SK-N-SH treated with all-trans-retinoic acid at 6 μM for 48 hours (cell line): ENCODE measurements at regions not wholly inside any gene's neighbourhood (a gene's known extent, or its start where the extent isn't known, plus 50 kb on each side); places are given as distances from the start of the nearest gene placed in this dataset.

Source experiments
- ATAC-seq: fragments of 200-7000 bp; cut with Tn5 transposase; 3 replicates; pipeline ENCODE4 v1.9.1; 2020; ENCODE audit warnings: mild to moderate bottlenecking, moderate library complexity
- ARNTL ChIP-seq: fragments of 450-650 bp; formaldehyde crosslinking; IDR thresholded peaks from 2 replicates; pipeline ENCODE4 v1.5.0; 2020; ENCODE audit warnings: low read depth, mild to moderate bottlenecking, moderate library complexity, borderline replicate concordance
- BACH2 ChIP-seq: fragments of 250-450 bp; sonication (Bioruptor Pico); IDR thresholded peaks from 2 replicates; pipeline ENCODE4 v1.9.0; 2021; ENCODE audit warnings: mild to moderate bottlenecking, borderline replicate concordance
- CSDC2 ChIP-seq: fragments of 250-450 bp; sonication (Bioruptor Pico); IDR thresholded peaks from 2 replicates; pipeline ENCODE4 v1.5.0; 2020; ENCODE audit warnings: mild to moderate bottlenecking, moderate library complexity
- ESRRG ChIP-seq: fragments of 250-450 bp; sonication (Bioruptor Pico); IDR thresholded peaks from 2 replicates; pipeline ENCODE4 v1.6.1; 2021; ENCODE audit warnings: mild to moderate bottlenecking
- GLIS3 ChIP-seq: fragments of 250-450 bp; sonication (Bioruptor Pico); IDR thresholded peaks from 2 replicates; pipeline ENCODE4 v1.5.0; 2020; ENCODE audit warnings: mild to moderate bottlenecking, moderate library complexity
- ISL1 ChIP-seq: fragments of 250-450 bp; sonication (Bioruptor Pico); IDR thresholded peaks from 2 replicates; pipeline ENCODE4 v2.1.2; 2022; ENCODE audit warnings: mild to moderate bottlenecking, moderate library complexity
- OSR1 ChIP-seq: fragments of 250-450 bp; sonication (Bioruptor Pico); IDR thresholded peaks from 2 replicates; pipeline ENCODE4 v1.8.0; 2022; ENCODE audit warnings: moderate library complexity, mild to moderate bottlenecking, inconsistent platforms
- PPARA ChIP-seq: fragments of 250-450 bp; sonication (Bioruptor Pico); IDR thresholded peaks from 2 replicates; pipeline ENCODE4 v1.5.0; 2020; ENCODE audit warnings: mild to moderate bottlenecking, borderline replicate concordance
- RARB ChIP-seq: fragments of 250-450 bp; sonication (Bioruptor Pico); IDR thresholded peaks from 2 replicates; pipeline ENCODE4 v1.8.0; 2021; ENCODE audit warnings: mild to moderate bottlenecking, moderate library complexity
- SNAI2 ChIP-seq: fragments of 250-450 bp; sonication (Bioruptor Pico); IDR thresholded peaks from 2 replicates; pipeline ENCODE4 v1.5.0; 2020; ENCODE audit warnings: mild to moderate bottlenecking, moderate library complexity
- TCF4 ChIP-seq: fragments of 250-450 bp; sonication (Bioruptor Pico); IDR thresholded peaks from 2 replicates; pipeline ENCODE4 v1.8.0; 2021; ENCODE audit warnings: mild to moderate bottlenecking, moderate library complexity, borderline replicate concordance
- ZC3H10 ChIP-seq: fragments of 250-450 bp; sonication (Bioruptor Pico); IDR thresholded peaks from 2 replicates; pipeline ENCODE4 v1.5.1; 2021; ENCODE audit warnings: mild to moderate bottlenecking, moderate library complexity
- ZFP3 ChIP-seq: fragments of 250-450 bp; sonication (Bioruptor Pico); IDR thresholded peaks from 2 replicates; pipeline ENCODE4 v1.5.0; 2020; ENCODE audit warnings: mild to moderate bottlenecking, moderate library complexity
- ZFP30 ChIP-seq: fragments of 450-650 bp; formaldehyde crosslinking; IDR thresholded peaks from 2 replicates; pipeline ENCODE4 v1.5.0; 2022; ENCODE audit warnings: mild to moderate bottlenecking, moderate library complexity
- ZNF565 ChIP-seq: fragments of 450-650 bp; formaldehyde crosslinking; conservative IDR thresholded peaks from 2 replicates; pipeline ENCODE4 v1.5.0; 2020; ENCODE audit warnings: low read depth, mild to moderate bottlenecking, moderate library complexity
- ZNF70 ChIP-seq: fragments of 450-650 bp; formaldehyde crosslinking; IDR thresholded peaks from 2 replicates; pipeline ENCODE4 v1.5.0; 2020; ENCODE audit warnings: mild to moderate bottlenecking, moderate library complexity
- ZNF8 ChIP-seq: fragments of 450-650 bp; formaldehyde crosslinking; IDR thresholded peaks from 2 replicates; pipeline ENCODE4 v1.5.0; 2020; ENCODE audit warnings: mild to moderate bottlenecking, moderate library complexity
- TF ChIP-seq, protein P1 (sequence below): fragments of 250-450 bp; sonication (Bioruptor Pico); IDR thresholded peaks from 2 replicates; pipeline ENCODE4 v1.5.1; 2020; ENCODE audit warnings: low read depth, mild to moderate bottlenecking, moderate library complexity
- TF ChIP-seq, protein P2 (sequence below): fragments of 250-450 bp; sonication (Bioruptor Pico); IDR thresholded peaks from 2 replicates; pipeline ENCODE4 v1.5.0; 2020; ENCODE audit warnings: mild to moderate bottlenecking, moderate library complexity
- TF ChIP-seq, protein P3 (sequence below): fragments of 250-450 bp; sonication (Bioruptor Pico); IDR thresholded peaks from 2 replicates; pipeline ENCODE4 v1.8.0; 2021; ENCODE audit warnings: low read depth, mild to moderate bottlenecking, moderate library complexity, borderline replicate concordance
- TF ChIP-seq, protein P4 (sequence below): fragments of 250-450 bp; sonication (Bioruptor Pico); IDR thresholded peaks from 2 replicates; pipeline ENCODE4 v1.5.1; 2021; ENCODE audit warnings: mild to moderate bottlenecking, moderate library complexity
- TF ChIP-seq, protein P5 (sequence below): fragments of 250-450 bp; sonication (Bioruptor Pico); IDR thresholded peaks from 2 replicates; pipeline ENCODE4 v1.8.0; 2020; ENCODE audit warnings: mild to moderate bottlenecking, moderate library complexity, borderline replicate concordance

DNA sequence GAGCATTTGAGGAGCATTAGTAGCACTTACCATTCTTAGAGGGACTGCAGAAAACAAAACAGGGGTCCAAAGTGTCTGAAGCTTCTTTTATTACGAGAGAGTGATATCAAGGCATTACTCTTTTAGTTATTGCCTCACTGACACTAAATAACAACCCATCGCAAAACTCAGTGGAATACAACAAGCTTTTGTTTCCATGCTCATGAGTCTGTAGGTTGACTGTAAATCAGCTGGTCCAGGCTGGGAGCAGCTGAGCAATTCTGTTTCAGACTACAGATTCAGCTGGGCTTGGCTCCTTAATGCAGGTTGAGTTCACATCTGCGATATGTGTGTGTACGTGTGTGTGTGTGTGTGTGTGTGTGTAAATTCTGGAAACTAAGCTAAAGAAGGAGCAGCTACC lies 501.8 kb upstream of the PKDCC start:
- TF ChIP-seq OSR1: no peak
- no peak for TF ChIP-seq GLIS3 (CRISPR knock-in tag)
- no peak for TF ChIP-seq ZNF70 (CRISPR knock-in tag)
- TF ChIP-seq BACH2 (CRISPR knock-in tag): no peak
- TF ChIP-seq, all 23 proteins: peak for 0
- no peak for ATAC-seq

DNA sequence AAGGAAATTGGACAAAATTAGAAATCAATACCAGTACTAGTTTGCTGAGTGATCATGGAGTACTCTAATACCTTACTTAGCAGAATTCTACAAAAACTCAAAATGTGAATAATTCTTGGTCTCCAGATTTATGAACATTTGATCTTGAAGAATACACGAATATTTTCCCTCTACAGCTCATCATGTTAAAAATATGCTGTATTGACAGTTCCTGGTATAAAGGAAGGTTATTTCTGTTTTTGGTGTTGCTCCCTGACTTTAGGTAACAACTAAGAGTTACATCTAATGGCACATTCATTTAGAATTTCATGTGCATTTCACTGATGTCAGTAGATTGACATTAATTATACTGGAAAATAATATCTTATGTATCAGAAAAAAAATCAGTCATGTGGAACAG lies 479.2 kb upstream of the PKDCC start:
- ATAC-seq: no peak
- TF ChIP-seq ZFP30 (CRISPR knock-in tag): no peak
- TF ChIP-seq, protein P1, sequence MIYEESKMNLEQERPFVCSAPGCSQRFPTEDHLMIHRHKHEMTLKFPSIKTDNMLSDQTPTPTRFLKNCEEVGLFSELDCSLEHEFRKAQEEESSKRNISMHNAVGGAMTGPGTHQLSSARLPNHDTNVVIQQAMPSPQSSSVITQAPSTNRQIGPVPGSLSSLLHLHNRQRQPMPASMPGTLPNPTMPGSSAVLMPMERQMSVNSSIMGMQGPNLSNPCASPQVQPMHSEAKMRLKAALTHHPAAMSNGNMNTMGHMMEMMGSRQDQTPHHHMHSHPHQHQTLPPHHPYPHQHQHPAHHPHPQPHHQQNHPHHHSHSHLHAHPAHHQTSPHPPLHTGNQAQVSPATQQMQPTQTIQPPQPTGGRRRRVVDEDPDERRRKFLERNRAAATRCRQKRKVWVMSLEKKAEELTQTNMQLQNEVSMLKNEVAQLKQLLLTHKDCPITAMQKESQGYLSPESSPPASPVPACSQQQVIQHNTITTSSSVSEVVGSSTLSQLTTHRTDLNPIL (CRISPR knock-in tag): no peak

DNA sequence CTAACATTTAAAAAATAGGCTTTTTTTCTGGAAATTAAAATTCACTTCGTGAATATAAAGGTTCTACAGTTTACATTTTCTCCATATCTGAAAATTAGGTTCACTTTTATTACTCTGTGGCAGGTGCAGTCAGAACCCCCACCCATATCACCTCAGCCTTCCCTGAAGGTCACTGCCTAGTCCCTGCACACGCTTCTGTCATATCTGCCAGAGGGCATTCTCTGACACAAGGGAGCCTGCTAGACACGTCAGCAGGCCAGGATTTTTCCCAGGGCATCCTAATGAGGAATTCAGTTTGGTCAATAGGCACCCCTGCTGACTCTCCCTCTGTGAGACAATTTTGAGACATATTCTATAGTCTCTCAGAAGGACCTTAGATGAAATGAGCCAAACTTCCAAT lies 475.7 kb upstream of the PKDCC start:
- ATAC-seq: no peak
- TF ChIP-seq RARB (CRISPR knock-in tag) (no peak), SNAI2 (no peak), ZNF70 (CRISPR knock-in tag) (no peak), ISL1 (CRISPR knock-in tag) (no peak), ZNF8 (CRISPR knock-in tag) (no peak), ESRRG (CRISPR knock-in tag) (no peak), ARNTL (CRISPR knock-in tag) (no peak), ZNF565 (CRISPR knock-in tag) (no peak), ZC3H10 (CRISPR knock-in tag) (no peak), GLIS3 (CRISPR knock-in tag) (no peak), ZFP3 (no peak), BACH2 (CRISPR knock-in tag) (no peak), OSR1 (no peak), CSDC2 (no peak)
- TF ChIP-seq, protein P2, sequence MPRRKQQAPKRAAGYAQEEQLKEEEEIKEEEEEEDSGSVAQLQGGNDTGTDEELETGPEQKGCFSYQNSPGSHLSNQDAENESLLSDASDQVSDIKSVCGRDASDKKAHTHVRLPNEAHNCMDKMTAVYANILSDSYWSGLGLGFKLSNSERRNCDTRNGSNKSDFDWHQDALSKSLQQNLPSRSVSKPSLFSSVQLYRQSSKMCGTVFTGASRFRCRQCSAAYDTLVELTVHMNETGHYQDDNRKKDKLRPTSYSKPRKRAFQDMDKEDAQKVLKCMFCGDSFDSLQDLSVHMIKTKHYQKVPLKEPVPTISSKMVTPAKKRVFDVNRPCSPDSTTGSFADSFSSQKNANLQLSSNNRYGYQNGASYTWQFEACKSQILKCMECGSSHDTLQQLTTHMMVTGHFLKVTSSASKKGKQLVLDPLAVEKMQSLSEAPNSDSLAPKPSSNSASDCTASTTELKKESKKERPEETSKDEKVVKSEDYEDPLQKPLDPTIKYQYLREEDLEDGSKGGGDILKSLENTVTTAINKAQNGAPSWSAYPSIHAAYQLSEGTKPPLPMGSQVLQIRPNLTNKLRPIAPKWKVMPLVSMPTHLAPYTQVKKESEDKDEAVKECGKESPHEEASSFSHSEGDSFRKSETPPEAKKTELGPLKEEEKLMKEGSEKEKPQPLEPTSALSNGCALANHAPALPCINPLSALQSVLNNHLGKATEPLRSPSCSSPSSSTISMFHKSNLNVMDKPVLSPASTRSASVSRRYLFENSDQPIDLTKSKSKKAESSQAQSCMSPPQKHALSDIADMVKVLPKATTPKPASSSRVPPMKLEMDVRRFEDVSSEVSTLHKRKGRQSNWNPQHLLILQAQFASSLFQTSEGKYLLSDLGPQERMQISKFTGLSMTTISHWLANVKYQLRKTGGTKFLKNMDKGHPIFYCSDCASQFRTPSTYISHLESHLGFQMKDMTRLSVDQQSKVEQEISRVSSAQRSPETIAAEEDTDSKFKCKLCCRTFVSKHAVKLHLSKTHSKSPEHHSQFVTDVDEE (CRISPR knock-in tag): no peak
- TF ChIP-seq, protein P1 (CRISPR knock-in tag): no peak
- TF ChIP-seq, protein P3, sequence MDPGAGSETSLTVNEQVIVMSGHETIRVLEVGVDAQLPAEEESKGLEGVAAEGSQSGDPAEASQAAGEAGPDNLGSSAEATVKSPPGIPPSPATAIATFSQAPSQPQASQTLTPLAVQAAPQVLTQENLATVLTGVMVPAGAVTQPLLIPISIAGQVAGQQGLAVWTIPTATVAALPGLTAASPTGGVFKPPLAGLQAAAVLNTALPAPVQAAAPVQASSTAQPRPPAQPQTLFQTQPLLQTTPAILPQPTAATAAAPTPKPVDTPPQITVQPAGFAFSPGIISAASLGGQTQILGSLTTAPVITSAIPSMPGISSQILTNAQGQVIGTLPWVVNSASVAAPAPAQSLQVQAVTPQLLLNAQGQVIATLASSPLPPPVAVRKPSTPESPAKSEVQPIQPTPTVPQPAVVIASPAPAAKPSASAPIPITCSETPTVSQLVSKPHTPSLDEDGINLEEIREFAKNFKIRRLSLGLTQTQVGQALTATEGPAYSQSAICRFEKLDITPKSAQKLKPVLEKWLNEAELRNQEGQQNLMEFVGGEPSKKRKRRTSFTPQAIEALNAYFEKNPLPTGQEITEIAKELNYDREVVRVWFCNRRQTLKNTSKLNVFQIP (CRISPR knock-in tag): no peak
- TF ChIP-seq, protein P4, sequence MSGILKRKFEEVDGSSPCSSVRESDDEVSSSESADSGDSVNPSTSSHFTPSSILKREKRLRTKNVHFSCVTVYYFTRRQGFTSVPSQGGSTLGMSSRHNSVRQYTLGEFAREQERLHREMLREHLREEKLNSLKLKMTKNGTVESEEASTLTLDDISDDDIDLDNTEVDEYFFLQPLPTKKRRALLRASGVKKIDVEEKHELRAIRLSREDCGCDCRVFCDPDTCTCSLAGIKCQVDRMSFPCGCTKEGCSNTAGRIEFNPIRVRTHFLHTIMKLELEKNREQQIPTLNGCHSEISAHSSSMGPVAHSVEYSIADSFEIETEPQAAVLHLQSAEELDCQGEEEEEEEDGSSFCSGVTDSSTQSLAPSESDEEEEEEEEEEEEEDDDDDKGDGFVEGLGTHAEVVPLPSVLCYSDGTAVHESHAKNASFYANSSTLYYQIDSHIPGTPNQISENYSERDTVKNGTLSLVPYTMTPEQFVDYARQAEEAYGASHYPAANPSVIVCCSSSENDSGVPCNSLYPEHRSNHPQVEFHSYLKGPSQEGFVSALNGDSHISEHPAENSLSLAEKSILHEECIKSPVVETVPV: no peak

DNA sequence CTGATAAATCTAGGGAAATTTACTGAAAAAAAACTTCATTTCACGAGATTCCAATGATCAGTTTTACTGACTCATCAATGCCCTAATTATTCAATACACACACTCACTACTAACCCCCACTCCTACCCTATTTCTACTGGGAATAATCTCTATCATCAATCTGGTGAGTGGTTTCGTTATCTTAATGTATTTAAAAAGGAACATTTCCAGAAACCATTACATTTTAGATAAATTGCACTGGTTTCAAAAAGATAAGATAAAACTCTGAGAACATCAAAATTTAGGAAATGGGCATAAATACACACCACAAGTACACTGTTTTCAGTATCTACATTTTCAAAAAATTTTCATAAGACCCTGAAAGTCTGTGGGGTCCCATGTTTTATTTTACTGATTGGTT lies 471.4 kb upstream of the PKDCC start:
- no peak for ATAC-seq
- TF ChIP-seq ISL1 (CRISPR knock-in tag) (peak; percentile 66), ZNF565 (CRISPR knock-in tag) (no peak), ESRRG (CRISPR knock-in tag) (no peak), ZNF70 (CRISPR knock-in tag) (no peak), TCF4 (CRISPR knock-in tag) (peak; percentile 64; the same call in 1 of the 2 replicates), ZC3H10 (CRISPR knock-in tag) (no peak), OSR1 (no peak), PPARA (CRISPR knock-in tag) (no peak)
- TF ChIP-seq, protein P1 (CRISPR knock-in tag): no peak
- TF ChIP-seq, protein P2 (CRISPR knock-in tag): peak; percentile 78
- TF ChIP-seq, protein P5, sequence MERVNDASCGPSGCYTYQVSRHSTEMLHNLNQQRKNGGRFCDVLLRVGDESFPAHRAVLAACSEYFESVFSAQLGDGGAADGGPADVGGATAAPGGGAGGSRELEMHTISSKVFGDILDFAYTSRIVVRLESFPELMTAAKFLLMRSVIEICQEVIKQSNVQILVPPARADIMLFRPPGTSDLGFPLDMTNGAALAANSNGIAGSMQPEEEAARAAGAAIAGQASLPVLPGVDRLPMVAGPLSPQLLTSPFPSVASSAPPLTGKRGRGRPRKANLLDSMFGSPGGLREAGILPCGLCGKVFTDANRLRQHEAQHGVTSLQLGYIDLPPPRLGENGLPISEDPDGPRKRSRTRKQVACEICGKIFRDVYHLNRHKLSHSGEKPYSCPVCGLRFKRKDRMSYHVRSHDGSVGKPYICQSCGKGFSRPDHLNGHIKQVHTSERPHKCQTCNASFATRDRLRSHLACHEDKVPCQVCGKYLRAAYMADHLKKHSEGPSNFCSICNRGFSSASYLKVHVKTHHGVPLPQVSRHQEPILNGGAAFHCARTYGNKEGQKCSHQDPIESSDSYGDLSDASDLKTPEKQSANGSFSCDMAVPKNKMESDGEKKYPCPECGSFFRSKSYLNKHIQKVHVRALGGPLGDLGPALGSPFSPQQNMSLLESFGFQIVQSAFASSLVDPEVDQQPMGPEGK (CRISPR knock-in tag): no peak
